ENCODE measurements at regions not wholly inside any gene's neighbourhood (a gene's known extent, or its start where the extent isn't known, plus 50 kb on each side); places are given as distances from the start of the nearest gene placed in this dataset.
"Not testable (repeated sequence)": the region's sequence is repeated elsewhere in the genome, so short reads cannot be mapped to it uniquely, and the experiment has no call there.

DNA sequence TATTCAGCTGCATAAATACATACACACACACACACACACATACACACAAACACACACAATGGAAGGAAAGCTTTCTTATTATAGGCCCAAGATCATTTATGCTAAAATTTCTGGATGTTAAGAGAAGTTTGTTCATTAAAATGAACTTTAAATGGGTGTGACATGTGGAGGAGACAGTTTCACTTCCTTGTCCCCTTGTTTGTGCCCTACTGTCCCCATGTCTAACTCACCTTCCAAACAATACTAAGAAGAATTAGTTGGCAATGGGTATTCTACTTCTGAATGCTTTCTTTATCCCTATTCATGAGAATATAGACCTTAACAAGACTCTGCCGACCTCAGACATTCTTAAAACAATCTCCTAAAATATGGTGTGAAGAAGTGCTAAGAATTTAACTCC lies 63.5 kb upstream of the NRIP1 start:
- no peak for DNase-seq (ENCODE audit: low read depth in 2 of 2)
- no peak overlapping the region for H3K4me3 ChIP-seq (replicated peaks in 1 of 2; ENCODE audit: low read depth in 2 of 2, low read length in 2 of 2)
- TF ChIP-seq, protein P1, sequence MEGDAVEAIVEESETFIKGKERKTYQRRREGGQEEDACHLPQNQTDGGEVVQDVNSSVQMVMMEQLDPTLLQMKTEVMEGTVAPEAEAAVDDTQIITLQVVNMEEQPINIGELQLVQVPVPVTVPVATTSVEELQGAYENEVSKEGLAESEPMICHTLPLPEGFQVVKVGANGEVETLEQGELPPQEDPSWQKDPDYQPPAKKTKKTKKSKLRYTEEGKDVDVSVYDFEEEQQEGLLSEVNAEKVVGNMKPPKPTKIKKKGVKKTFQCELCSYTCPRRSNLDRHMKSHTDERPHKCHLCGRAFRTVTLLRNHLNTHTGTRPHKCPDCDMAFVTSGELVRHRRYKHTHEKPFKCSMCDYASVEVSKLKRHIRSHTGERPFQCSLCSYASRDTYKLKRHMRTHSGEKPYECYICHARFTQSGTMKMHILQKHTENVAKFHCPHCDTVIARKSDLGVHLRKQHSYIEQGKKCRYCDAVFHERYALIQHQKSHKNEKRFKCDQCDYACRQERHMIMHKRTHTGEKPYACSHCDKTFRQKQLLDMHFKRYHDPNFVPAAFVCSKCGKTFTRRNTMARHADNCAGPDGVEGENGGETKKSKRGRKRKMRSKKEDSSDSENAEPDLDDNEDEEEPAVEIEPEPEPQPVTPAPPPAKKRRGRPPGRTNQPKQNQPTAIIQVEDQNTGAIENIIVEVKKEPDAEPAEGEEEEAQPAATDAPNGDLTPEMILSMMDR (IDR thresholded peaks at IDR 0.05; ENCODE audit: low read depth, low read length) = no peak

DNA sequence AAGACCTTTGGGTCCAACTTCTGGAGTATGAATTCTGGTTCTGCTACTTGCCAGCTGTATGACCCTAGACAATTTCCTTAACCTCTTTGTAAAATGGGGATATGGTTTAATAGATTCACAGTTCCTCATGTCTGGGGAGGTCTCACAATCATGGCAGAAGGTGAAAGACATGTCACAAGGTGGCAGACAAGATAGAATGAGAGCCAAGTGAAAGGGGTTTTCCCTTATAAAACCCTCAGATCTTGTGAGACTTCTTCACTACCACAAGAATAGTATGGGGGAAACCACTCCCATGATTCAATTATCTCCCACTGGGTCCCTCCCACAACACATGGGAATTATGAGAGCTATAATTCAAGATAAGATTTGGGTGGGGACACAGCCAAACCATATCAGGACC lies 63.9 kb upstream of the NRIP1 start:
- not testable (repeated sequence) for H3K4me3 ChIP-seq (replicated peaks in 1 of 2; ENCODE audit: low read depth in 2 of 2, low read length in 2 of 2); DNase-seq (ENCODE audit: low read depth in 2 of 2)

DNA sequence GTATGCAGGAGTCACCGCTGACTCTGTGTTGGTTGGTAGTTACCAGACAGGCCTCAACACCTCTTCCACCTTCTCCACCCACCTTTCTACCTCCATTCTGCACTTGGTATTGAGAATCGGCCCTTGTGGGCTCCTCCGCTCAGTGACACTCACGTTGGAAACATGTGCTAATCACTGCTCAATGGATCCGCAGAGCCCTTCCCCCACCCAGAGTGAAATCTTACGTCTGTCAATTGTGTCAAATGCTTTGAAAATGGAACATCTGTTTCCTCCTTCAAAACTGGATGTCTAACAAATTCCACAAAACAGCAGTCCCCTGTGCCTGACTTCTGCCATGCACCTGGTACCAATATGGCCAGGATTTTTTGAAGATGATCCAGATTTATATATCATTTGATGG lies 65.5 kb upstream of the NRIP1 start:
- TF ChIP-seq, protein P1 (IDR thresholded peaks at IDR 0.05; ENCODE audit: low read depth, low read length) = no peak
- no peak for DNase-seq (ENCODE audit: low read depth in 2 of 2)
- H3K4me3 ChIP-seq (replicated peaks in 1 of 2; ENCODE audit: low read depth in 2 of 2, low read length in 2 of 2) = no peak overlapping the region

DNA sequence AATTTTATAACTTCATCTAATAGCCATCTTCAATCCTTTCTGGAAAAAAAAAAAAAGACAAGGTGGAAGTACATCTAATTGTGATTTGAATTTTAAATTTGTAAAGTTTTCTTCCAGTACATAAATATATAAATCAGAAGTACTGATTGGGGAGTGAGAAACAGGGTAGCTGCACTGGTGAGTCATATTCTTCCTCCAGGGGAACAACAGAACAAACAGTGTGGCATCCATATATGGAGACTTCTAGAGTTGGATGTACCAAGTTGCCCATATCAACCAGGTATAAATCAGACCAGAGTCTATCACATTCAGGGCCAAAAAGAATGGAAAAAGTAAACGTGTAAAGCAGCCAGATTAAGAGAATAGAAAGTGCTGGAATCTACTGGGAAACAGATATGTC lies 66.0 kb upstream of the NRIP1 start:
- TF ChIP-seq, protein P1 (IDR thresholded peaks at IDR 0.05; ENCODE audit: low read depth, low read length) = no peak
- DNase-seq (ENCODE audit: low read depth in 2 of 2) = peak in 1 of 2 donors; percentile 24

DNA sequence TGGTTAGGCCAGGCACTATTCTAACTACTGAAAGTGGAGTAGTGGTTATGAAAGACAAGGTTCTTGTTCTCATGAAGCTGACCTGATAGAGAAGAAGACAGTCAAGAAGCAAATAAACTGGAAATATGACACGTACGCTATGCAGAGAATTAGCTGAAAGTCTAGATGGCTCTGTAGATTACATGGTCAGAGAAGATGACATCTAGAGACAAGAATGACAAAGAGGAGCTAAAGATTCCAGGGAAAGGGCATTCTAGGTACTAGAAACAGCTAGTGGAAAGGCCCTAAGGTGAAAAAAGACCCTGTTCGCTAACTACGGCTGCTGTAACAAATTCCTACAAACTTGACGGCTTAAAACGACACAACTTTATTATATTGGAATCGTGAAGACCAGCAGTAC lies 68.0 kb upstream of the NRIP1 start:
- TF ChIP-seq, protein P1 (IDR thresholded peaks at IDR 0.05; ENCODE audit: low read depth, low read length) = no peak
- H3K4me3 ChIP-seq (replicated peaks in 1 of 2; ENCODE audit: low read depth in 2 of 2, low read length in 2 of 2) = no peak overlapping the region
- DNase-seq (ENCODE audit: low read depth in 2 of 2) = no peak

More for the DNA sequence above, 66.0 kb upstream of the NRIP1 start:
- no peak overlapping the region for H3K4me3 ChIP-seq (replicated peaks in 1 of 2; ENCODE audit: low read depth in 2 of 2, low read length in 2 of 2)

DNA sequence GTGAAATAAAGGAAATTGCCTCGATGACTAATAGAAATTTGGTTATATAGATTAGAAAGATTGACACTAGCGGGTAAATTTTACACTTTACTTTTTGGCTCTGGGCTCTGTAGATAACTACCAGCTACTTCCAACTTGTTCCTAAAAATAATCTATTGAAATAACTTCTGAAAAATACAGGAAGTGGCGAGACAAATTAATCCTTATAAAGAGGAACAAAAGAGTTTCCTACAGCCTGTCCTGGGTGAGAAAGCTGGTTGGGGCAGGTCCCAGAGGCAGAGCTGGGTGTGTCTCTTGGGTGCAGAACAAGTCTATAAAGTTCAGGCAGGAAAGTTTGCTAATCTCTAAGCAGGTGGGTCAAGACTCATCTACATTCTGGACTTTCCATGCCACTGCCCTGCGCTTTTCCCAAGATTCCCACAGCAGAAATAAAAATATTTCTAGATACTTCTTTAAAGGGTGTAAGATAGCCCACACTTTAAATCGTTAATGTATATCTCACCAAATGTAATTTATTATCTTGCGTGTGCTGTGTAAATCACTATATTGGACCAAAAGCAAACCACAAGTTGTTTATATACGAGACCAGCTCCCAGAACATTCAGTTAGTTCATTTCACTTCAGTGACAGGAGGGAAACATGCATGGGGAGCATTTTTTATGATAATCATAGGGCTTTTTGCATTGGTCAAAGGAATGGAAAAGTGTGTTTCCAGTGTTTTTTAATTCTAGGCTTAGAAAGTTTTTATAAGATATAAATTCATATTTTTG lies 70.1 kb upstream of the NRIP1 start:
- H3K4me3 ChIP-seq (replicated peaks in 1 of 2; ENCODE audit: low read depth in 2 of 2, low read length in 2 of 2) = no peak overlapping the region
- DNase-seq (ENCODE audit: low read depth in 2 of 2) = no peak
- TF ChIP-seq, protein P1 (IDR thresholded peaks at IDR 0.05; ENCODE audit: low read depth, low read length) = no peak

DNA sequence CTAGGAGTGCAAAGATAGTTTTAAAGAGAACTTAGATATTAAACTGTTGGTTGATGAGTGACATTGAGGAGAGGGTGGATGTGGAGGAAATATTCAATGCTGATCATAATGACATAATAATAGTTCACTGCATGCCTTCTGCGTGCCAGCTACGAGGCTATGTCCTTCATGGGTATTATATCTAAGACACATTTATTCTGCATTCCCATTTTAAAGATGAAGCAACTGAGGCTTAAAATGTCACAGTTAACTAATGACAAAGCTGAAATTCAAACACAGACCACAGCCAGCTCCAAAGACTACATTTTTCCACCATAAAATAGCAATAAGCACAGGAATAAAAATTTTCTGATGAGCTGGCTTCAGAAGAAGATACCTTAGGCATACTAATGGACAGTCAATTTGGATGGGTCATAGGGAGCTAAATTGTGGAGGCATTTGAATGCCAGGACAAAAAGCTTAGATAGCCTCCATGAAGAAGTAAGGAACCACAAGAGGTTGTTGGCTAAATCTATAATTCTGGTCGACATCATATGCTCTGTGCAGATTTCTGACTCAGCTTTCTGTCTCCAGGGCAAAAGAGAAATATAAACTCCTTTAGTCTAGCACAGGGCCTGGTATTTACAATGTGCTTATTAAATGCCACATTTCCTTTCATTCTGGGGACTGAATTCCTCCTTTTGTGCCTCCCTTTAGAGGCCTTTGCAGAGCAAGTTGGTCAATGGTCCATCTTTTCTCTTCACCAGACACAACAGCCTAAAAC lies 71.2 kb upstream of the NRIP1 start:
- DNase-seq (ENCODE audit: low read depth in 2 of 2) = no peak
- H3K4me3 ChIP-seq (replicated peaks in 1 of 2; ENCODE audit: low read depth in 2 of 2, low read length in 2 of 2) = no peak overlapping the region
- TF ChIP-seq, protein P1 (IDR thresholded peaks at IDR 0.05; ENCODE audit: low read depth, low read length) = no peak

Data from cardiac fibroblast (primary cell).